HEK293 (cell line): ENCODE measurements at regions not wholly inside any gene's neighbourhood (a gene's known extent, or its start where the extent isn't known, plus 50 kb on each side); places are given as distances from the start of the nearest gene placed in this dataset.

Experiments used
- CTCF ChIA-PET: fragments of 350-600 bp; formaldehyde crosslinking; extraction: SDS; loops from one replicate; lab custom pipeline; 2021; ENCODE audit warnings: antibody characterized with exemption; lab: Yijun Ruan, JAX
- POLR2A ChIA-PET: fragments of 300-600 bp; formaldehyde crosslinking; extraction: SDS; loops from one replicate; lab custom pipeline; 2020; ENCODE audit warnings: antibody characterized with exemption, inconsistent platforms; lab: Yijun Ruan, JAX
- H3K27ac ChIP-seq: fragments of 200-500 bp; sonication (Bioruptor generic); 2 replicates; pipeline ENCODE4 v1.5.1; 2014; ENCODE audit warnings: low read depth, low read length, control low read depth, inconsistent platforms; ENCODE audit errors: extremely low read depth
- H3K36me3 ChIP-seq, 2 experiments: fragments of 200-500 bp in 1 of 2; sonication (Bioruptor generic) in 1 of 2; 1 replicate in 1 of 2; 2 replicates in 1 of 2; pipeline ENCODE4 v1.5.1; 2014 to 2017; ENCODE audit warnings: inconsistent platforms in 2 of 2, low read length in 2 of 2; ENCODE audit not compliant: control insufficient read depth in 2 of 2, insufficient read depth in 1 of 2
- H3K4me1 ChIP-seq: fragments of 200-500 bp; sonication (Bioruptor generic); 2 replicates; pipeline ENCODE4 v1.5.1; 2014; ENCODE audit warnings: mild to moderate bottlenecking, low read length, inconsistent platforms; ENCODE audit not compliant: control insufficient read depth, insufficient read depth
- H3K4me3 ChIP-seq: 2 replicates; pipeline ENCODE4 v1.5.1; 2011; ENCODE audit warnings: low read depth, mild to moderate bottlenecking, control low read depth, low read length, moderate library complexity
- H3K9me3 ChIP-seq: fragments of 200-500 bp; sonication (Bioruptor generic); 2 replicates; pipeline ENCODE4 v1.5.1; 2014; ENCODE audit warnings: low read depth, low read length, inconsistent platforms; ENCODE audit not compliant: control insufficient read depth, insufficient read depth
- BCL11B ChIP-seq: fragments of 450-650 bp; formaldehyde crosslinking; IDR thresholded peaks from 2 replicates; pipeline ENCODE4 v1.5.1; 2016; ENCODE audit warnings: low read depth, missing biosample characterization, missing genetic modification characterization
- GLIS1 ChIP-seq: fragments of 450-650 bp; formaldehyde crosslinking; IDR thresholded peaks from 2 replicates; pipeline ENCODE4 v1.5.1; 2016; ENCODE audit warnings: missing biosample characterization, missing genetic modification characterization
- GLIS2 ChIP-seq: fragments of 450-650 bp; formaldehyde crosslinking; IDR thresholded peaks from 2 replicates; pipeline ENCODE4 v1.5.1; 2016; ENCODE audit warnings: missing biosample characterization, missing genetic modification characterization
- INSM2 ChIP-seq: fragments of 450-650 bp; formaldehyde crosslinking; IDR thresholded peaks from 2 replicates; pipeline ENCODE4 v1.5.1; 2016; ENCODE audit warnings: missing biosample characterization, missing genetic modification characterization
- KLF9 ChIP-seq: fragments of 450-650 bp; formaldehyde crosslinking; IDR thresholded peaks from 2 replicates; pipeline ENCODE4 v1.5.1; 2016; ENCODE audit warnings: missing biosample characterization, missing genetic modification characterization, low read depth
- PBX3 ChIP-seq: sonication (generic); formaldehyde crosslinking; IDR thresholded peaks from 2 replicates; pipeline ENCODE4 v1.8.1; 2022; ENCODE audit warnings: mild to moderate bottlenecking, moderate library complexity, missing genetic modification reagents
- PRDM6 ChIP-seq: fragments of 450-650 bp; formaldehyde crosslinking; IDR thresholded peaks from 2 replicates; pipeline ENCODE4 v1.5.1; 2017; ENCODE audit warnings: missing biosample characterization, missing genetic modification characterization
- SALL2 ChIP-seq: fragments of 450-650 bp; formaldehyde crosslinking; IDR thresholded peaks from 2 replicates; pipeline ENCODE4 v1.5.0; 2017; ENCODE audit warnings: missing biosample characterization, mild to moderate bottlenecking, missing genetic modification characterization, borderline replicate concordance
- SCRT2 ChIP-seq: fragments of 450-650 bp; formaldehyde crosslinking; IDR thresholded peaks from 2 replicates; pipeline ENCODE4 v1.5.1; 2016; ENCODE audit warnings: missing biosample characterization, missing genetic modification characterization
- ZBTB11 ChIP-seq: fragments of 450-650 bp; formaldehyde crosslinking; conservative IDR thresholded peaks from 2 replicates; pipeline ENCODE4 v1.5.1; 2016; ENCODE audit warnings: low read depth, missing biosample characterization, missing genetic modification characterization
- ZFHX2 ChIP-seq: fragments of 450-650 bp; formaldehyde crosslinking; conservative IDR thresholded peaks from 2 replicates; pipeline ENCODE4 v1.5.1; 2016; ENCODE audit warnings: missing biosample characterization, missing genetic modification characterization
- ZNF138 ChIP-seq: fragments of 450-650 bp; formaldehyde crosslinking; IDR thresholded peaks from 2 replicates; pipeline ENCODE4 v1.5.1; 2016; ENCODE audit warnings: missing biosample characterization, missing genetic modification characterization, borderline replicate concordance
- ZNF202 ChIP-seq: fragments of 450-650 bp; formaldehyde crosslinking; IDR thresholded peaks from 2 replicates; pipeline ENCODE4 v1.5.1; 2016; ENCODE audit warnings: missing biosample characterization, missing genetic modification characterization, borderline replicate concordance
- ZNF266 ChIP-seq: fragments of 450-650 bp; formaldehyde crosslinking; IDR thresholded peaks from 2 replicates; pipeline ENCODE4 v1.5.1; 2016; ENCODE audit warnings: missing biosample characterization, missing genetic modification characterization, low read depth
- ZNF354C ChIP-seq: fragments of 450-650 bp; formaldehyde crosslinking; IDR thresholded peaks from 2 replicates; pipeline ENCODE4 v1.5.1; 2016; ENCODE audit warnings: missing biosample characterization, missing genetic modification characterization, low read depth, borderline replicate concordance
- ZNF366 ChIP-seq: fragments of 450-650 bp; formaldehyde crosslinking; conservative IDR thresholded peaks from 2 replicates; pipeline ENCODE4 v1.5.1; 2016; ENCODE audit warnings: missing biosample characterization, missing genetic modification characterization
- ZNF391 ChIP-seq: fragments of 450-650 bp; formaldehyde crosslinking; IDR thresholded peaks from 2 replicates; pipeline ENCODE4 v1.5.1; 2016; ENCODE audit warnings: low read depth, missing biosample characterization, missing genetic modification characterization, borderline replicate concordance
- ZNF473 ChIP-seq: fragments of 450-650 bp; formaldehyde crosslinking; IDR thresholded peaks from 2 replicates; pipeline ENCODE4 v1.5.1; 2017; ENCODE audit warnings: missing biosample characterization, missing genetic modification characterization
- ZNF48 ChIP-seq: fragments of 450-650 bp; formaldehyde crosslinking; IDR thresholded peaks from 2 replicates; pipeline ENCODE4 v1.5.1; 2016; ENCODE audit warnings: missing biosample characterization, missing genetic modification characterization
- ZNF510 ChIP-seq: fragments of 450-650 bp; formaldehyde crosslinking; IDR thresholded peaks from 2 replicates; pipeline ENCODE4 v1.5.1; 2018; ENCODE audit warnings: mild to moderate bottlenecking, missing genetic modification characterization, missing biosample characterization; ENCODE audit not compliant: insufficient replicate concordance
- ZNF529 ChIP-seq: fragments of 450-650 bp; formaldehyde crosslinking; IDR thresholded peaks from 2 replicates; pipeline ENCODE4 v1.5.1; 2017; ENCODE audit warnings: missing genetic modification characterization, missing biosample characterization; ENCODE audit not compliant: insufficient replicate concordance
- ZNF561 ChIP-seq: fragments of 450-650 bp; IDR thresholded peaks from 2 replicates; pipeline ENCODE4 v1.5.1; 2018; ENCODE audit warnings: missing biosample characterization, missing genetic modification characterization, borderline replicate concordance
- ZNF645 ChIP-seq: fragments of 450-650 bp; formaldehyde crosslinking; IDR thresholded peaks from 2 replicates; pipeline ENCODE4; 2016; ENCODE audit warnings: missing biosample characterization, missing genetic modification characterization
- ZNF658 ChIP-seq: fragments of 450-650 bp; formaldehyde crosslinking; IDR thresholded peaks from 2 replicates; pipeline ENCODE4; 2016; ENCODE audit warnings: missing biosample characterization, missing genetic modification characterization

GRCh38 chr2:2572393-2573204 is 241.5 kb upstream of the MYT1L start:
- H3K27ac ChIP-seq: no peak overlapping the region
- no peak overlapping the region for H3K4me3 ChIP-seq
- ChIA-PET CTCF (no interaction called here), POLR2A (no interaction called here)
- no peaks in the 10 kb centered on the region for H3K36me3 ChIP-seq
- no peaks in the 10 kb centered on the region for H3K4me1 ChIP-seq
- no peaks in the 10 kb centered on the region for H3K9me3 ChIP-seq
- TF ChIP-seq ZNF529 (tag by site-specific recombination) (no peak), ZNF48 (tag by site-specific recombination) (no peak), ZNF561 (no peak), ZBTB11 (tag by site-specific recombination) (no peak), ZNF354C (tag by site-specific recombination) (no peak), SALL2 (tag by site-specific recombination) (no peak), ZNF645 (no peak), ZNF473 (tag by site-specific recombination) (no peak), ZNF658 (tag by site-specific recombination) (no peak), KLF9 (no peak), PBX3 (CRISPR knock-in tag) (no peak)

GRCh38 chr2:2571301-2572150 is 240.5 kb upstream of the MYT1L start:
- Histone ChIP-seq H3K4me3 (no peak overlapping the region), H3K27ac (no peak overlapping the region), H3K9me3 (no peaks in the 10 kb centered on the region), H3K4me1 (no peaks in the 10 kb centered on the region), H3K36me3 (no peaks in the 10 kb centered on the region)
- ChIA-PET POLR2A (no interaction called here), CTCF (no interaction called here)
- TF ChIP-seq SCRT2 (no peak), GLIS1 (tag by site-specific recombination) (no peak), GLIS2 (no peak), ZNF202 (no peak), ZFHX2 (tag by site-specific recombination) (no peak), BCL11B (no peak), ZNF138 (tag by site-specific recombination) (no peak), ZNF266 (tag by site-specific recombination) (no peak), ZNF366 (tag by site-specific recombination) (no peak), INSM2 (tag by site-specific recombination) (no peak), PRDM6 (no peak), ZNF510 (no peak), ZNF391 (tag by site-specific recombination) (no peak)
